ENCODE measurements at regions not wholly inside any gene's neighbourhood (a gene's known extent, or its start where the extent isn't known, plus 50 kb on each side); places are given as distances from the start of the nearest gene placed in this dataset.
A peak's percentile ranks its signal among the peaks of the same experiment; 100 is the strongest.

- no peak for DNase-seq
Measured at GRCh38 chr6:126764671-126765070, 353.8 kb upstream of the RSPO3 start.

GRCh38 chr6:126766820-126767219 lies 351.7 kb upstream of the RSPO3 start:
- DNase-seq, result no peak

GRCh38 chr6:126767711-126768110 lies 350.8 kb upstream of the RSPO3 start:
- no peak for DNase-seq

GRCh38 chr6:126770176-126770575 lies 348.3 kb upstream of the RSPO3 start:
- no peak for DNase-seq

GRCh38 chr6:126773112-126773805 lies 345.2 kb upstream of the RSPO3 start:
- DNase-seq, result no peak

- DNase-seq, result no peak
Measured at GRCh38 chr6:126779331-126779730, 339.1 kb upstream of the RSPO3 start.

GRCh38 chr6:126781582-126781981 lies 336.9 kb upstream of the RSPO3 start:
- DNase-seq, result no peak

- no peak for DNase-seq
Measured at GRCh38 chr6:126784161-126784790, 334.2 kb upstream of the RSPO3 start.

- DNase-seq, result no peak
Measured at GRCh38 chr6:126786262-126786661, 332.2 kb upstream of the RSPO3 start.

- DNase-seq, result no peak
Measured at GRCh38 chr6:126787635-126788034, 330.8 kb upstream of the RSPO3 start.

- DNase-seq, result no peak
Measured at GRCh38 chr6:126788861-126789365, 329.6 kb upstream of the RSPO3 start.

- peak; percentile 71 for DNase-seq
Measured at GRCh38 chr6:126792340-126793085, 326.0 kb upstream of the RSPO3 start.

GRCh38 chr6:126795161-126795560 lies 323.3 kb upstream of the RSPO3 start:
- no peak for DNase-seq

- DNase-seq, result no peak
Measured at GRCh38 chr6:126797981-126798380, 320.5 kb upstream of the RSPO3 start.

- DNase-seq, result no peak
Measured at GRCh38 chr6:126803769-126804168, 314.7 kb upstream of the RSPO3 start.

- peak; percentile 30 for DNase-seq
Measured at GRCh38 chr6:126804332-126805064, 314.0 kb upstream of the RSPO3 start.

- DNase-seq, result no peak
Measured at GRCh38 chr6:126805861-126806260, 312.6 kb upstream of the RSPO3 start.

GRCh38 chr6:126807876-126808275 lies 310.6 kb upstream of the RSPO3 start:
- no peak for DNase-seq

GRCh38 chr6:126811321-126811720 lies 307.1 kb upstream of the RSPO3 start:
- DNase-seq, result peak; percentile 39

GRCh38 chr6:126812010-126812409 lies 306.5 kb upstream of the RSPO3 start:
- no peak for DNase-seq

GRCh38 chr6:126812651-126813050 lies 305.8 kb upstream of the RSPO3 start:
- DNase-seq, result no peak

GRCh38 chr6:126820634-126821033 lies 297.8 kb upstream of the RSPO3 start:
- no peak for DNase-seq

- DNase-seq, result no peak
Measured at GRCh38 chr6:126821706-126822105, 296.8 kb upstream of the RSPO3 start.

Data from right hindlimb (tissue), 1 donor.